HG03342 (cell line): ENCODE measurements at regions not wholly inside any gene's neighbourhood (a gene's known extent, or its start where the extent isn't known, plus 50 kb on each side); places are given as distances from the start of the nearest gene placed in this dataset.
"Not testable (repeated sequence)": the region's sequence is repeated elsewhere in the genome, so short reads cannot be mapped to it uniquely, and the experiment has no call there.

Source experiments
- ATAC-seq: cut with Tn5 transposase; IDR thresholded peaks from one replicate; pipeline ENCODE4 v1.9.1; 2021; ENCODE audit warnings: mild to moderate bottlenecking, moderate library complexity; ENCODE audit not compliant: unreplicated experiment

- ATAC-seq: no peak
Measured at GRCh38 chr10:21157664-21158063, 260.6 kb upstream of the NEBL start.

- ATAC-seq: no peak
Measured at GRCh38 chr10:21150166-21150565, 253.1 kb upstream of the NEBL start.

- ATAC-seq: no peak
Measured at GRCh38 chr10:21146436-21146789, 249.3 kb upstream of the NEBL start.

GRCh38 chr10:21145751-21146435 lies 248.8 kb upstream of the NEBL start:
- no peak for ATAC-seq

DNA sequence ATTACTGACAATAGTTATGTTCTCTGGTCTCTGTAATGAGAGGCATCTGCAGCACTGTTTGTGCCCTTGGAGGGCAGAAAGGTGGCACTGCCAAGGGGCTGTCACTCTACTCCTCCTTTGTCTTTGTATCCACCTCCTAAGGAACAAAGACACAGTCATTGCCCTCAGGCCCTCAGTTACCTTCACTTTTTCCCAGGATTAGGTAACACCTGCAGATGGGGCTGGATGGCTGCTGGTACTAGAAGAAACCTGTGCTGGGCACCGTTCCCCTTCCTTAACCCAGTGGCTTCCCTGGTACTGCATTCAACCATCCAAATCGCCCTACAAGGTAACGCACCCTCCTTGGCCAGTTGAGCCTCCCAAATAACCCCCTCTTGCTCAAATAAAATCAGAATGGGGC lies 246.9 kb upstream of the NEBL start:
- ATAC-seq: no peak

- no peak for ATAC-seq
Measured at GRCh38 chr10:21141946-21142492, 244.9 kb upstream of the NEBL start.

GRCh38 chr10:21138769-21139340 lies 241.7 kb upstream of the NEBL start:
- ATAC-seq: no peak

GRCh38 chr10:21135023-21135931 lies 238.2 kb upstream of the NEBL start:
- ATAC-seq: no peak

- ATAC-seq: no peak
Measured at GRCh38 chr10:21134645-21135022, 237.5 kb upstream of the NEBL start.

GRCh38 chr10:21130683-21131442 lies 233.8 kb upstream of the NEBL start:
- no peak for ATAC-seq

DNA sequence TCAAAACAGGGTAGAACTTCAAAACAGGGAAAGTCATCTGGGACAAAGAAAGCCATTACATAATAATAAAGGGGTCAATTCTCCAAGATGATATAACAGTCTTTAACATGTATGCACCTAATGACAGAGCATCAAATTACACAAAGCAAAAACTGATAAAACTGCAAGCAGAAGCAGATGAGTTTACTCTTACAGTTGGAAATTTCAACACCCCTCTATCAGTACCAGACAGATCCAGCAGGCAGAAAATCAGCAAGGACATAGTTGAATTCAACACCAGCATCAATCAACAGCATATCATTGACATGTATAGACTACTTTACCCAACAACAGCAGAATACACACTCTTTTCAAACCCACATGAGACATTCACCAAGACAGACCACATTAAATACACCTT lies 233.0 kb upstream of the NEBL start:
- no peak for ATAC-seq

GRCh38 chr10:21125471-21126228 lies 228.5 kb upstream of the NEBL start:
- ATAC-seq: no peak

DNA sequence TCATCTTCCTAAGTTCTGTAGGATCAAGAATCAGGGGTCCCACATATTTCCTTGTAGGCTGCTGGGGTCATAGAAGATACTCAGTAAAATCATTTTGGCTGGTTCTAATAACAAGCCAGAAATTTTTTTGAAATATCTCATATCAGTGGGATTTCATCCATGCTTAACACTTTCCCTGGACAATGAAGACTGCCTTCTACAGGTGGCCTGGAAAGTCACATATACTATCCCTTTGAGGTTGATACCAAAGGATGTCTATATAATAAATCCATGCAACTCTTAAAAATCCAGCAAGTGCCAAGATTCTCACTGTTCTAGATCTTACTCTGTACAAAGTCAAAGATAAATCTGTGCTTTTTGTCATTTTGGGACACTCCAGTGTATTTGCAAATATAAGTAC lies 225.8 kb upstream of the NEBL start:
- no peak for ATAC-seq

- ATAC-seq: not testable (repeated sequence)
Measured at GRCh38 chr10:21121822-21122221, 224.7 kb upstream of the NEBL start.

- no peak for ATAC-seq
Measured at GRCh38 chr10:21114683-21115082, 217.6 kb upstream of the NEBL start.

GRCh38 chr10:21110358-21110757 lies 213.2 kb upstream of the NEBL start:
- ATAC-seq: no peak

- not testable (repeated sequence) for ATAC-seq
Measured at GRCh38 chr10:21106931-21107330, 209.8 kb upstream of the NEBL start.

DNA sequence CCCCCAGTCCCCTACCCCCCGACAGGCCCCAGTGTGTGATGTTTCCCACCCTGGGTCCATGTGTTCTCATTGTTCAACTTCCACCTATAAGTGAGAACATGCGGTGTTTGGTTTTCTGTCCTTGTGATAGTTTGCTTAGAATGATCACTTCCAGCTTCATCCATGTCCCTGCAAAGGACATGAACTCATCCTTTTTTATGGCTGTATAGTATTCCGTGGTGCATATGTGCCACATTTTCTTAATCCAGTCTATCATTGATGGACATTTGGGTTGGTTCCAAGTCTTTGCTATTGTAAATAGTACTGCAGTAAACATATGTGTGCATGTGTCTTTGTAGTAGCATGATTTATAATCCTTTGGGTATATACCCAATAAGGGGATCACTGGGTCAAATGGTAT lies 208.2 kb upstream of the NEBL start:
- not testable (repeated sequence) for ATAC-seq

DNA sequence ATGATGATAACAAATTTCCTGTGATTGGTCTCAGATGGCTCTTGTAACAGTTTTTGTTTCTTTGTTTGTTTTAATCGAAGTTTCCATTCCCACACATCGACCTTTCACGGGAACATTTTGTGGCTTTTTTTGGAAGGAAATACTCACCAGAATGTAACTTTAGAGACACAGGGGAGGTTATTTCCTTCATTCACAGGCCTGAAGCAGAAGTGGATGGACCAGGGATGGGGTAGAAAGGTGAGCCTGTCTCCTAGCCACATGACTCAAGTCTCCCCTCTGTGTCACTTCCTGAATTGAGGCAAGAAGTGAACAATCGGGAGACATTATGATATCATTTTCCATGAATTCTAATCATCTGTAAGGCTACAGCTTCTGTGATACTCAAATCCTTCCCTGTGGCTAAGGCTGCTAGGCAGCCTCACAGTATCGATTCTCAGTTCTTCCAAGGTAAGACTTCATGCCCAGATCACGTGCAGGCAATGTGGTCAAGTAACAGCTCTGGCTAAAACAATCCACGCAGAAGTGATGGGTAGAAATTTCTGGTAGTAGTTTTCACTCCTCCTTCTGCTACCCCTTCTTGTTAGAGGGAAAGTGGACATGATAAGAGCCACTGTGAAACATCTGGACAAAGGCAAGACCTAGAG lies 203.9 kb upstream of the NEBL start:
- ATAC-seq: no peak

- no peak for ATAC-seq
Measured at GRCh38 chr10:21100190-21100589, 203.1 kb upstream of the NEBL start.
